HCT116 (cell line): ENCODE measurements at regions not wholly inside any gene's neighbourhood (a gene's known extent, or its start where the extent isn't known, plus 50 kb on each side); places are given as distances from the start of the nearest gene placed in this dataset.

Experiments used
- ATAC-seq: fragments of 200-7000 bp; cut with Tn5 transposase; 2 replicates; pipeline ENCODE4 v1.9.1; 2020; ENCODE audit warnings: mild to moderate bottlenecking, moderate library complexity
- BruUV-seq: library from RNA; stranded (reverse); fragments of 400-500 nt; replicated peaks from 2 replicates; lab custom pipeline; 2021; lab: Mats Ljungman, UMichigan
- CTCF ChIA-PET: fragments of 300-600 bp; sonication (Branson Sonifier 250); formaldehyde crosslinking; loops from one replicate; lab custom pipeline; 2021; ENCODE audit warnings: antibody characterized with exemption; lab: Charles Lee
- POLR2A ChIA-PET: fragments of 300-600, 350-600 bp; sonication (Branson Sonifier 250); formaldehyde crosslinking; loops from one replicate; lab custom pipeline; 2021; ENCODE audit warnings: antibody characterized with exemption; lab: Charles Lee
- RAD21 ChIA-PET, 2 experiments: fragments of 300-600 bp; sonication (Branson Sonifier 250); formaldehyde crosslinking; loops; one replicate each; lab custom pipeline; 2023; ENCODE audit warnings: low total read pairs in 2 of 2; ENCODE audit not compliant: uncharacterized antibody in 2 of 2, unreplicated experiment in 2 of 2, low non-redundant PET in 1 of 2; lab: Charles Lee
- DNase-seq: peaks from one replicate; pipeline ENCODE4 v3.0.0-alpha.2; 2010; ENCODE audit warnings: low read depth, low spot score
- H2AFZ ChIP-seq: fragments of 200-600 bp; shearing (Covaris generic), sonication (generic); 2 replicates; pipeline ENCODE4 v1.6.1; 2017; ENCODE audit warnings: low read depth, mixed run types, mixed read lengths, antibody characterized with exemption, low read length; ENCODE audit not compliant: poor library complexity, severe bottlenecking
- H3K27ac ChIP-seq: 2 replicates; pipeline ENCODE4 v1.5.1; 2012; ENCODE audit warnings: low read depth, low read length
- H3K27me3 ChIP-seq: fragments of 200-600 bp; sonication (generic); 2 replicates; pipeline ENCODE4 v1.6.1; 2016; ENCODE audit warnings: mixed run types, low read length, mixed read lengths; ENCODE audit not compliant: insufficient read depth
- H3K36me3 ChIP-seq, 2 experiments: fragments of 200-500 bp in 1 of 2; fragments of 200-600 bp in 1 of 2; sonication (Bioruptor generic) in 1 of 2; sonication (generic) in 1 of 2; 2 replicates each; pipeline versions ENCODE4 v1.5.1 to v1.6.1; 2014 to 2016; ENCODE audit warnings: low read length in 2 of 2, inconsistent platforms in 1 of 2, mixed read lengths in 1 of 2, mixed run types in 1 of 2; ENCODE audit not compliant: insufficient read depth in 2 of 2, control insufficient read depth in 1 of 2
- H3K4me1 ChIP-seq, 2 experiments: fragments of 200-600 bp in 1 of 2; sonication (generic) in 1 of 2; 2 replicates each; pipeline versions ENCODE4 v1.5.1 to v1.6.1; 2012 to 2017; ENCODE audit warnings: low read length in 2 of 2, inconsistent platforms in 1 of 2, mild to moderate bottlenecking in 1 of 2, mixed read lengths in 1 of 2, mixed run types in 1 of 2, moderate library complexity in 1 of 2; ENCODE audit not compliant: insufficient read depth in 2 of 2, control insufficient read depth in 1 of 2
- H3K4me2 ChIP-seq: fragments of 200-600 bp; sonication (generic); 2 replicates; pipeline ENCODE4 v1.6.1; 2017; ENCODE audit warnings: mixed run types, low read length, mixed read lengths
- H3K4me3 ChIP-seq, 2 experiments: fragments of 200-600 bp in 1 of 2; sonication (generic) in 1 of 2; replicated peaks in 1 of 2; 2 replicates each; pipeline ENCODE4 v1.5.1; 2011 to 2016; ENCODE audit warnings: low read length in 2 of 2, control low read depth in 1 of 2, low read depth in 1 of 2, mild to moderate bottlenecking in 1 of 2, mixed read lengths in 1 of 2, mixed run types in 1 of 2
- H3K79me2 ChIP-seq: fragments of 200-600 bp; sonication (generic); 2 replicates; pipeline ENCODE4 v1.6.1; 2017; ENCODE audit warnings: mild to moderate bottlenecking, mixed run types, low read length, moderate library complexity, mixed read lengths; ENCODE audit not compliant: insufficient read depth
- H3K9ac ChIP-seq: fragments of 200-600 bp; sonication (generic); 2 replicates; pipeline ENCODE4 v1.6.1; 2016; ENCODE audit warnings: low read length, mixed read lengths
- H3K9me2 ChIP-seq: fragments of 200-600 bp; sonication (generic), shearing (Covaris generic); 2 replicates; pipeline ENCODE4 v1.6.1; 2017; ENCODE audit warnings: mixed run types, mild to moderate bottlenecking, moderate library complexity; ENCODE audit not compliant: insufficient read depth
- H3K9me3 ChIP-seq, 2 experiments: fragments of 200-500 bp in 1 of 2; fragments of 200-600 bp in 1 of 2; sonication (Bioruptor generic) in 1 of 2; sonication (generic) in 1 of 2; 2 replicates each; pipeline ENCODE4 v1.6.1; 2014 to 2017; ENCODE audit warnings: low read length in 2 of 2, mixed read lengths in 2 of 2, inconsistent platforms in 1 of 2, low read depth in 1 of 2, mild to moderate bottlenecking in 1 of 2, mixed run types in 1 of 2, moderate library complexity in 1 of 2; ENCODE audit not compliant: control insufficient read depth in 1 of 2, insufficient read depth in 1 of 2
- H4K20me1 ChIP-seq: fragments of 200-600 bp; sonication (generic), shearing (Covaris generic); 2 replicates; pipeline ENCODE4 v1.6.1; 2017; ENCODE audit warnings: mixed run types, mild to moderate bottlenecking, moderate library complexity; ENCODE audit not compliant: insufficient read depth
- CEBPB ChIP-seq: IDR thresholded peaks from 2 replicates; pipeline ENCODE4 v1.6.1; 2012; ENCODE audit warnings: low read depth
- EGR1 ChIP-seq: IDR thresholded peaks from 2 replicates; pipeline ENCODE4 v1.6.1; 2012; ENCODE audit warnings: low read depth
- ELF1 ChIP-seq: IDR thresholded peaks from 2 replicates; pipeline ENCODE4 v1.6.1; 2012; ENCODE audit warnings: low read depth, borderline replicate concordance
- EZH2 ChIP-seq: fragments of 200-600 bp; sonication (generic); IDR thresholded peaks from 2 replicates; pipeline ENCODE4 v1.6.1; 2017; ENCODE audit warnings: antibody characterized with exemption, mixed run types
- EZH2phosphoT487 ChIP-seq: fragments of 200-600 bp; IDR thresholded peaks from 2 replicates; pipeline ENCODE4 v1.6.1; 2018; ENCODE audit warnings: antibody characterized with exemption, borderline replicate concordance
- JUND ChIP-seq: IDR thresholded peaks from 2 replicates; pipeline ENCODE4 v1.6.1; 2012
- POLR2A ChIP-seq: IDR thresholded peaks from 2 replicates; pipeline ENCODE4 v1.7.0; 2011; ENCODE audit warnings: borderline replicate concordance; ENCODE audit not compliant: insufficient read depth, insufficient read length; ENCODE audit errors: extremely low read depth
- POLR2AphosphoS5 ChIP-seq: IDR thresholded peaks from 2 replicates; pipeline ENCODE4 v1.6.1; 2011; ENCODE audit warnings: mild to moderate bottlenecking, low read depth, low read length, moderate library complexity
- TCF7L2 ChIP-seq: IDR thresholded peaks from 2 replicates; pipeline ENCODE4 v1.7.0; 2011; ENCODE audit warnings: borderline replicate concordance, inconsistent platforms; ENCODE audit not compliant: insufficient read depth, insufficient read length; ENCODE audit errors: extremely low read depth
- YY1 ChIP-seq: IDR thresholded peaks from 2 replicates; pipeline ENCODE4 v1.6.1; 2011; ENCODE audit warnings: low read length, low read depth, moderate library complexity, mild to moderate bottlenecking; ENCODE audit not compliant: insufficient replicate concordance; ENCODE audit errors: extremely low read depth
- ZFX ChIP-seq: fragments of 450-650 bp; IDR thresholded peaks from 2 replicates; pipeline ENCODE4 v1.6.1; 2017
- intact Hi-C: fragments of 100-400 bp; cut with micrococcal nuclease; formaldehyde crosslinking; loops from 2 replicates; pipeline ENCODE4 v1.10.0; 2022
- TF ChIP-seq, protein P1 (sequence below): IDR thresholded peaks from 2 replicates; pipeline ENCODE4 v1.6.1; 2011; ENCODE audit warnings: mild to moderate bottlenecking, low read length, moderate library complexity; ENCODE audit not compliant: insufficient replicate concordance; ENCODE audit errors: extremely low read depth
- TF ChIP-seq, protein P2 (sequence below), 3 experiments: fragments of 200-600 bp in 1 of 3; sonication (generic) in 1 of 3; IDR thresholded peaks in 2 of 3; conservative IDR thresholded peaks in 1 of 3; 2 replicates each; pipeline ENCODE4 v1.5.1; 2012 to 2017; ENCODE audit warnings: low read depth in 2 of 3, low read length in 2 of 3, antibody characterized with exemption in 1 of 3, borderline replicate concordance in 1 of 3, control low read depth in 1 of 3, mild to moderate bottlenecking in 1 of 3, mixed read lengths in 1 of 3, mixed run types in 1 of 3, moderate library complexity in 1 of 3; ENCODE audit not compliant: insufficient read depth in 1 of 3

DNA sequence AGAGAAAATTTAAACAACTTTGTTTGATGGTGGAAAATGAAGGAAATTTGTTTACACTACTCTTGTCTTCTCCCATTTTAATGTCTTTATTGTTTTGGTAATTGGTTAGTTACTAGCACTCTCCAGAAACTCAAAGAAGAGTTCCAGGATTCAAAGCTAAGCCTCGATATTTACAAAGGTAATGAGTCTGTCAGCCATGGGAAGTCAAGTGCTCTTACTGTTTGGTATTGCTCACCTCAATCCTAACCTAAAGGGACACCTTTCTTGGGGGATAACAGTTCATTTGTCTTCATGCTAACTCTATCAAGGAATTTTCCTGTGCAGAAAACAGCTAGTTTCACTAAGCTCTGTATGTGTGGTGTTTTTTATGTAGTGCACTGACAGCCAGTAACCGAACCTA is 222.9 kb upstream of the LMO3 start:
- H3K79me2 ChIP-seq = no peaks in the 10 kb centered on the region
- no peak for ATAC-seq
- intact Hi-C loops = no loop called here
- H3K4me1 ChIP-seq = no peaks in the 10 kb centered on the region
- H4K20me1 ChIP-seq = no peaks in the 10 kb centered on the region
- H3K4me3 ChIP-seq = no peak overlapping the region
- H3K9me3 ChIP-seq = no peaks in the 10 kb centered on the region
- H3K4me2 ChIP-seq = no peak overlapping the region
- ChIA-PET POLR2A (no interaction called here), CTCF (no interaction called here), RAD21 (no interaction called here)
- H3K27me3 ChIP-seq = no peaks in the 10 kb centered on the region
- no peak overlapping the region for H3K9ac ChIP-seq
- H3K9me2 ChIP-seq = no peaks in the 10 kb centered on the region
- no peak overlapping the region for H3K27ac ChIP-seq
- DNase-seq = no peak
- BruUV-seq = no TSS peak
- H3K36me3 ChIP-seq = no peaks in the 10 kb centered on the region
- no peak overlapping the region for H2AFZ ChIP-seq
- TF ChIP-seq POLR2A (no peak), ZFX (no peak), EGR1 (no peak), JUND (no peak), CEBPB (no peak), YY1 (no peak), POLR2AphosphoS5 (no peak), EZH2phosphoT487 (no peak), TCF7L2 (no peak), ELF1 (no peak), EZH2 (no peak)
- TF ChIP-seq, protein P1, sequence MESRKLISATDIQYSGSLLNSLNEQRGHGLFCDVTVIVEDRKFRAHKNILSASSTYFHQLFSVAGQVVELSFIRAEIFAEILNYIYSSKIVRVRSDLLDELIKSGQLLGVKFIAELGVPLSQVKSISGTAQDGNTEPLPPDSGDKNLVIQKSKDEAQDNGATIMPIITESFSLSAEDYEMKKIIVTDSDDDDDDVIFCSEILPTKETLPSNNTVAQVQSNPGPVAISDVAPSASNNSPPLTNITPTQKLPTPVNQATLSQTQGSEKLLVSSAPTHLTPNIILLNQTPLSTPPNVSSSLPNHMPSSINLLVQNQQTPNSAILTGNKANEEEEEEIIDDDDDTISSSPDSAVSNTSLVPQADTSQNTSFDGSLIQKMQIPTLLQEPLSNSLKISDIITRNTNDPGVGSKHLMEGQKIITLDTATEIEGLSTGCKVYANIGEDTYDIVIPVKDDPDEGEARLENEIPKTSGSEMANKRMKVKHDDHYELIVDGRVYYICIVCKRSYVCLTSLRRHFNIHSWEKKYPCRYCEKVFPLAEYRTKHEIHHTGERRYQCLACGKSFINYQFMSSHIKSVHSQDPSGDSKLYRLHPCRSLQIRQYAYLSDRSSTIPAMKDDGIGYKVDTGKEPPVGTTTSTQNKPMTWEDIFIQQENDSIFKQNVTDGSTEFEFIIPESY = no peak
- TF ChIP-seq, protein P2, sequence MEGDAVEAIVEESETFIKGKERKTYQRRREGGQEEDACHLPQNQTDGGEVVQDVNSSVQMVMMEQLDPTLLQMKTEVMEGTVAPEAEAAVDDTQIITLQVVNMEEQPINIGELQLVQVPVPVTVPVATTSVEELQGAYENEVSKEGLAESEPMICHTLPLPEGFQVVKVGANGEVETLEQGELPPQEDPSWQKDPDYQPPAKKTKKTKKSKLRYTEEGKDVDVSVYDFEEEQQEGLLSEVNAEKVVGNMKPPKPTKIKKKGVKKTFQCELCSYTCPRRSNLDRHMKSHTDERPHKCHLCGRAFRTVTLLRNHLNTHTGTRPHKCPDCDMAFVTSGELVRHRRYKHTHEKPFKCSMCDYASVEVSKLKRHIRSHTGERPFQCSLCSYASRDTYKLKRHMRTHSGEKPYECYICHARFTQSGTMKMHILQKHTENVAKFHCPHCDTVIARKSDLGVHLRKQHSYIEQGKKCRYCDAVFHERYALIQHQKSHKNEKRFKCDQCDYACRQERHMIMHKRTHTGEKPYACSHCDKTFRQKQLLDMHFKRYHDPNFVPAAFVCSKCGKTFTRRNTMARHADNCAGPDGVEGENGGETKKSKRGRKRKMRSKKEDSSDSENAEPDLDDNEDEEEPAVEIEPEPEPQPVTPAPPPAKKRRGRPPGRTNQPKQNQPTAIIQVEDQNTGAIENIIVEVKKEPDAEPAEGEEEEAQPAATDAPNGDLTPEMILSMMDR (IDR thresholded peaks at IDR 0.05 in 2 of 3, conservative IDR thresholded peaks at IDR 0.05 in 1 of 3; ENCODE audit: borderline replicate concordance in 1 of 3, insufficient read depth in 1 of 3, low read depth in 2 of 3, low read length in 2 of 3) = no peak
